NCI-H446 (cell line): ENCODE measurements at regions not wholly inside any gene's neighbourhood (a gene's known extent, or its start where the extent isn't known, plus 50 kb on each side); places are given as distances from the start of the nearest gene placed in this dataset.

Source experiments
- DNase-seq, 2 experiments: peaks; one replicate each; lab custom pipeline; 2025; lab: John Stamatoyannopoulos, UW

GRCh38 chr13:50319635-50320255 lies 304.5 kb downstream of the KCNRG start:
- DNase-seq: no peak

- no peak for DNase-seq
Measured at GRCh38 chr13:50320271-50320862, 305.1 kb downstream of the KCNRG start.

- DNase-seq: no peak
Measured at GRCh38 chr13:50322006-50322405, 306.8 kb downstream of the KCNRG start.

GRCh38 chr13:50323440-50324065 lies 308.3 kb downstream of the KCNRG start:
- DNase-seq: no peak

GRCh38 chr13:50326271-50326670 lies 311.0 kb downstream of the KCNRG start:
- DNase-seq: no peak

GRCh38 chr13:50326811-50327210 lies 311.6 kb downstream of the KCNRG start:
- no peak for DNase-seq

GRCh38 chr13:50334115-50334778 lies 319.0 kb downstream of the KCNRG start:
- no peak for DNase-seq

GRCh38 chr13:50334944-50335343 lies 319.7 kb downstream of the KCNRG start:
- no peak for DNase-seq

GRCh38 chr13:50339271-50339670 lies 324.0 kb downstream of the KCNRG start:
- DNase-seq: no peak

- DNase-seq: no peak
Measured at GRCh38 chr13:50340146-50340545, 324.9 kb downstream of the KCNRG start.

- no peak for DNase-seq
Measured at GRCh38 chr13:50340551-50341287, 325.5 kb downstream of the KCNRG start.

- no peak for DNase-seq
Measured at GRCh38 chr13:50341526-50341925, 326.3 kb downstream of the KCNRG start.

- DNase-seq: no peak
Measured at GRCh38 chr13:50344717-50345116, 329.5 kb downstream of the KCNRG start.

GRCh38 chr13:50345804-50346203 lies 330.6 kb downstream of the KCNRG start:
- DNase-seq: no peak

- no peak for DNase-seq
Measured at GRCh38 chr13:50348371-50348770, 333.1 kb downstream of the KCNRG start.

GRCh38 chr13:50352720-50353480 lies 337.7 kb downstream of the KCNRG start:
- no peak for DNase-seq

GRCh38 chr13:50353651-50354415 lies 338.6 kb downstream of the KCNRG start:
- DNase-seq: no peak

- no peak for DNase-seq
Measured at GRCh38 chr13:50355797-50356196, 340.6 kb downstream of the KCNRG start.

GRCh38 chr13:50357136-50357535 lies 341.9 kb downstream of the KCNRG start:
- peak in 1 of 2 experiments; percentile 49 for DNase-seq

GRCh38 chr13:50357586-50358118 lies 342.4 kb downstream of the KCNRG start:
- peak; percentile 67 to 79 for DNase-seq
